ENCODE measurements at regions not wholly inside any gene's neighbourhood (a gene's known extent, or its start where the extent isn't known, plus 50 kb on each side); places are given as distances from the start of the nearest gene placed in this dataset.
"Not testable (repeated sequence)": the region's sequence is repeated elsewhere in the genome, so short reads cannot be mapped to it uniquely, and the experiment has no call there.

DNA sequence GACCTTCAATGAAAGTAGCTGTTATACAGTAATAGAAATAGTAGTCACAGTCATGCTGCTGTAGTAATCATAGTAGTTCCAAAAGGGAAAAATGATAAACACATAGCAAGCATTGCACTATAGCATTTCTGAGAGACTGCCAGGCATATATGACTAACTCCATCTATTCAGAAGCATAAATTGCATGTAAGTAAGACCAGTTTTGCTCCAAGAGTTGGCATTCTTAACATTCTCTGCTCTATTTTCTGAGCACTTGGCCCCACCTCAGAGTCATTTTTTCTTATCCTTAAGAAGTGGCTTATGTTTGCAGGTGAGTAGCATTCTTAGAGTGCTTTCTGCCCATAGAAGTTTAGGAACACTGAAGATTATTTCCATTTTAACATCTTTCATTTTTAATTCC lies 490.3 kb upstream of the TECRL start:
- no peak overlapping the region for H3K4me2 ChIP-seq (ENCODE audit: insufficient read depth, low read length)
- H3K9ac ChIP-seq (ENCODE audit: low read depth, low read length): no peak overlapping the region
- peak overlapping the region; percentile 7; the same call in 1 of the 2 replicates for H2AFZ ChIP-seq (ENCODE audit: low read depth, low read length)
- H3K79me2 ChIP-seq (ENCODE audit: insufficient read depth, low read length): no peaks in the 10 kb centered on the region
- TF ChIP-seq EZH2 (IDR thresholded peaks at IDR 0.05; ENCODE audit: borderline replicate concordance, low read depth, low read length, severe bottlenecking): no peak
- TF ChIP-seq CTCF (IDR thresholded peaks at IDR 0.05; ENCODE audit: borderline replicate concordance, extremely low read depth, low read length, poor library complexity, severe bottlenecking): no peak
- peaks cover 3% of the 10 kb centered on the region for H3K9me3 ChIP-seq (ENCODE audit: insufficient read depth, low read length, severe bottlenecking)
- no peaks in the 10 kb centered on the region for H4K20me1 ChIP-seq (ENCODE audit: insufficient read depth, low read length)
- H3K36me3 ChIP-seq (ENCODE audit: insufficient read depth, low read length): no peaks in the 10 kb centered on the region
- H3K4me1 ChIP-seq (ENCODE audit: insufficient read depth, low read length): peaks cover 14% of the 10 kb centered on the region
- H3K27ac ChIP-seq (ENCODE audit: low read length): no peak overlapping the region
- no peak for ATAC-seq (ENCODE audit: insufficient read depth, low read depth)
- no peaks in the 10 kb centered on the region for H3K27me3 ChIP-seq (ENCODE audit: insufficient read depth, low read length, poor library complexity)
- no peak for DNase-seq
- no peak overlapping the region for H3K4me3 ChIP-seq (ENCODE audit: low read depth in 1 of 2, low read length in 2 of 2)

DNA sequence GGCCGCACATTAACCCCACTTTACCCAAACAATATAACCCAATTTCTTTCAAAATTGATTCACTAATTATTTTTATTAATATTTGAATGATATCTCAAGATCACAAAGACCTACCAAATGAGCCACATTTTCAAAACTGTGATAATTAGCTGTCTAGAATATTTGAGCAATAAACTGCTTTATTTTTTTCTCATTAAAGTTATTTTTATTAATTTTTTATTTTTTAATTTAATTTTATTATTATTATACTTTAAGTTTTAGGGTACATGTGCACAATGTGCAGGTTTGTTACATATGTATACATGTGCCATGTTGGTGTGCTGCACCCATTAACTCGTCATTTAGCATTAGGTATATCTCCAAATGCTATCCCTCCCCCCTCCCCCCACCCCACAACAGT lies 489.8 kb upstream of the TECRL start:
- not testable (repeated sequence) for H2AFZ ChIP-seq (ENCODE audit: low read depth, low read length); ATAC-seq (ENCODE audit: insufficient read depth, low read depth); H3K27me3 ChIP-seq (ENCODE audit: insufficient read depth, low read length, poor library complexity); H3K79me2 ChIP-seq (ENCODE audit: insufficient read depth, low read length); H4K20me1 ChIP-seq (ENCODE audit: insufficient read depth, low read length); H3K27ac ChIP-seq (ENCODE audit: low read length); H3K9ac ChIP-seq (ENCODE audit: low read depth, low read length); H3K36me3 ChIP-seq (ENCODE audit: insufficient read depth, low read length); H3K4me1 ChIP-seq (ENCODE audit: insufficient read depth, low read length); H3K9me3 ChIP-seq (ENCODE audit: insufficient read depth, low read length, severe bottlenecking); DNase-seq; H3K4me3 ChIP-seq (ENCODE audit: low read depth in 1 of 2, low read length in 2 of 2); H3K4me2 ChIP-seq (ENCODE audit: insufficient read depth, low read length)

DNA sequence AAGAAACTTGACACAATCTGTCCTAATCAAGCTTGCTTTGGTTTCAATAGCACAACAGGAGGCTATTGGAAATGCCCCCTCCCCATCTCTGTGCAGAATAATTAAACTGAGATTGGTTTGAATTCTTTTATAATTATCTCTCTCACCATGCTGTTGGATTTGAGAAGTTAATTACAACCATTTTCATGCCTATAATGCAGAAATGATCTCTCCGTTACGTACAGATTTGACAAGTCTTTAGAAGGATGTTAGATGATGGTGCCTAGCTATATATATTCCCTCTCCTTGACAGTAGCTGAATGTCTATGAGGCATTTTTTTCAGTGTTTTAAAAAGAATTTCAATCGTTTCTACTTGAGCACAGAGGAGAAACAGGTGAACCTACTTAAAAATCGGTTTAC lies 488.4 kb upstream of the TECRL start:
- Histone ChIP-seq H4K20me1 (ENCODE audit: insufficient read depth, low read length) (no peaks in the 10 kb centered on the region), H3K4me1 (ENCODE audit: insufficient read depth, low read length) (peaks cover 7% of the 10 kb centered on the region; the same call in 1 of the 2 replicates), H3K4me3 (ENCODE audit: low read depth in 1 of 2, low read length in 2 of 2) (no peak overlapping the region), H2AFZ (ENCODE audit: low read depth, low read length) (peak overlapping the region; percentile 47; the same call in 1 of the 2 replicates), H3K9ac (ENCODE audit: low read depth, low read length) (no peak overlapping the region), H3K79me2 (ENCODE audit: insufficient read depth, low read length) (no peaks in the 10 kb centered on the region), H3K36me3 (ENCODE audit: insufficient read depth, low read length) (no peaks in the 10 kb centered on the region), H3K9me3 (ENCODE audit: insufficient read depth, low read length, severe bottlenecking) (peaks cover 3% of the 10 kb centered on the region), H3K4me2 (ENCODE audit: insufficient read depth, low read length) (no peak overlapping the region), H3K27me3 (ENCODE audit: insufficient read depth, low read length, poor library complexity) (no peaks in the 10 kb centered on the region), H3K27ac (ENCODE audit: low read length) (no peak overlapping the region)
- ATAC-seq (ENCODE audit: insufficient read depth, low read depth): no peak
- no peak for TF ChIP-seq CTCF (IDR thresholded peaks at IDR 0.05; ENCODE audit: borderline replicate concordance, extremely low read depth, low read length, poor library complexity, severe bottlenecking)
- no peak for TF ChIP-seq EZH2 (IDR thresholded peaks at IDR 0.05; ENCODE audit: borderline replicate concordance, low read depth, low read length, severe bottlenecking)
- DNase-seq: no peak

DNA sequence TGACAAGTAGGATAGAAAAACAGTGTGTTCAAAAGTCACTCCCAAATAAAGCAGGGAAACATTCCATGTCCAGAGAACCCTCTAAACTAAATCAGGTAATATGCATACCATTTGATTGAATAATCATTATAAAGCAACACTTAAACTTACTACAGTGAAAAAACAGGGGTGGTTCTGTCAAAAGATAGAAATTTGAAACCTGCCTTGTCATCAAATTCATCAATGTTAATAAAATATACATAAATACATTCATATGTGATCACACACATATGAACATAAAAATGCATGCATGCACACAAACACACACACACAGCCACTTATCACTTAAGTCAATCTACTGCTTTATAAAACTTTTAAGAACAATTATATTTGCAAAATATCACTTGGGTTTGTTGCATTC lies 485.8 kb upstream of the TECRL start:
- H3K9me3 ChIP-seq (ENCODE audit: insufficient read depth, low read length, severe bottlenecking): peaks cover 3% of the 10 kb centered on the region
- TF ChIP-seq CTCF (IDR thresholded peaks at IDR 0.05; ENCODE audit: borderline replicate concordance, extremely low read depth, low read length, poor library complexity, severe bottlenecking): no peak
- TF ChIP-seq EZH2 (IDR thresholded peaks at IDR 0.05; ENCODE audit: borderline replicate concordance, low read depth, low read length, severe bottlenecking): no peak
- DNase-seq (no peak), ATAC-seq (ENCODE audit: insufficient read depth, low read depth) (no peak)
- peaks cover 15% of the 10 kb centered on the region; the same call in 1 of the 2 replicates for H3K4me1 ChIP-seq (ENCODE audit: insufficient read depth, low read length)
- H3K4me2 ChIP-seq (ENCODE audit: insufficient read depth, low read length): no peak overlapping the region
- no peaks in the 10 kb centered on the region for H3K79me2 ChIP-seq (ENCODE audit: insufficient read depth, low read length)
- no peak overlapping the region for H3K9ac ChIP-seq (ENCODE audit: low read depth, low read length)
- no peaks in the 10 kb centered on the region for H3K27me3 ChIP-seq (ENCODE audit: insufficient read depth, low read length, poor library complexity)
- no peaks in the 10 kb centered on the region for H4K20me1 ChIP-seq (ENCODE audit: insufficient read depth, low read length)
- H3K27ac ChIP-seq (ENCODE audit: low read length): no peak overlapping the region
- peak overlapping the region; percentile 50 for H2AFZ ChIP-seq (ENCODE audit: low read depth, low read length)
- H3K36me3 ChIP-seq (ENCODE audit: insufficient read depth, low read length): no peaks in the 10 kb centered on the region
- no peak overlapping the region for H3K4me3 ChIP-seq (ENCODE audit: low read depth in 1 of 2, low read length in 2 of 2)
